OCI-LY7 (cell line): ENCODE measurements at regions not wholly inside any gene's neighbourhood (a gene's known extent, or its start where the extent isn't known, plus 50 kb on each side); places are given as distances from the start of the nearest gene placed in this dataset.

ENCODE experiments used
- BruUV-seq: library from RNA; stranded (reverse); fragments of 400-500 nt; replicated peaks from 2 replicates; lab custom pipeline; 2021; lab: Mats Ljungman, UMichigan
- CTCF ChIA-PET: fragments of 300-600 bp; sonication (Branson Sonifier 250); formaldehyde crosslinking; loops from one replicate; lab custom pipeline; 2022; ENCODE audit warnings: antibody characterized with exemption; ENCODE audit not compliant: unreplicated experiment; lab: Charles Lee
- POLR2A ChIA-PET: fragments of 300-600 bp; sonication (Branson Sonifier 250); formaldehyde crosslinking; loops from one replicate; lab custom pipeline; 2022; ENCODE audit warnings: antibody characterized with exemption; lab: Charles Lee
- DNase-seq: peaks from one replicate; pipeline ENCODE4 v3.0.0-alpha.2; 2015; ENCODE audit warnings: low spot score
- H2AFZ ChIP-seq: fragments of 200-600 bp; sonication (generic), shearing (Covaris generic); 2 replicates; pipeline ENCODE4 v1.6.1; 2014; ENCODE audit warnings: mild to moderate bottlenecking, antibody characterized with exemption, low read length, moderate library complexity
- H3K27ac ChIP-seq: fragments of 200-600 bp; sonication (generic); 2 replicates; pipeline ENCODE4 v1.5.1; 2014; ENCODE audit warnings: mixed run types, low read depth, mild to moderate bottlenecking, moderate library complexity, low read length, inconsistent platforms; ENCODE audit not compliant: poor library complexity, severe bottlenecking
- H3K36me3 ChIP-seq: fragments of 200-600 bp; sonication (generic); 2 replicates; pipeline ENCODE4 v1.6.1; 2014; ENCODE audit warnings: mild to moderate bottlenecking, antibody characterized with exemption, low read length, moderate library complexity, mixed read lengths; ENCODE audit not compliant: insufficient read depth
- H3K4me1 ChIP-seq: fragments of 200-600 bp; sonication (generic); 2 replicates; pipeline ENCODE4 v1.5.1; 2014; ENCODE audit warnings: mild to moderate bottlenecking, low read length; ENCODE audit not compliant: insufficient read depth, poor library complexity, severe bottlenecking
- H3K4me2 ChIP-seq: fragments of 200-600 bp; sonication (generic); 2 replicates; pipeline ENCODE4 v1.6.1; 2014; ENCODE audit warnings: mild to moderate bottlenecking, low read length
- H3K4me3 ChIP-seq: fragments of 200-600 bp; sonication (generic); 2 replicates; pipeline ENCODE4 v1.5.1; 2014; ENCODE audit warnings: mild to moderate bottlenecking, low read depth, low read length; ENCODE audit not compliant: poor library complexity, severe bottlenecking
- H3K79me2 ChIP-seq: fragments of 200-600 bp; sonication (generic); 2 replicates; pipeline ENCODE4 v1.6.1; 2016; ENCODE audit warnings: low read depth, mild to moderate bottlenecking, low read length, moderate library complexity, mixed read lengths; ENCODE audit not compliant: insufficient read depth
- H3K9me2 ChIP-seq: fragments of 200-600 bp; sonication (generic); 2 replicates; pipeline ENCODE4 v1.6.1; 2016; ENCODE audit warnings: mild to moderate bottlenecking, low read length, mixed read lengths; ENCODE audit not compliant: insufficient read depth
- H3K9me3 ChIP-seq: fragments of 200-600 bp; sonication (generic); 2 replicates; pipeline ENCODE4 v1.6.1; 2014; ENCODE audit warnings: mild to moderate bottlenecking, mixed run types, low read length, mixed read lengths
- H4K20me1 ChIP-seq: fragments of 200-600 bp; sonication (generic); 2 replicates; pipeline ENCODE4 v1.6.1; 2014; ENCODE audit warnings: mild to moderate bottlenecking, antibody characterized with exemption, low read length, moderate library complexity, mixed read lengths; ENCODE audit not compliant: insufficient read depth
- EZH2phosphoT487 ChIP-seq: fragments of 200-600 bp; sonication (generic); IDR thresholded peaks from 2 replicates; pipeline ENCODE4 v1.6.1; 2018; ENCODE audit warnings: low read depth, borderline replicate concordance, mild to moderate bottlenecking, mixed run types, antibody characterized with exemption, low read length, moderate library complexity, mixed read lengths
- intact Hi-C: fragments of 100-400 bp; cut with micrococcal nuclease; formaldehyde crosslinking; loops from one replicate; pipeline ENCODE4 v1.10.0; 2022; ENCODE audit not compliant: unreplicated experiment
- TF ChIP-seq, protein P1 (sequence below): fragments of 200-600 bp; sonication (generic); conservative IDR thresholded peaks from 2 replicates; pipeline ENCODE4 v1.5.1; 2014; ENCODE audit warnings: mild to moderate bottlenecking, antibody characterized with exemption, low read length, moderate library complexity, mixed read lengths

DNA sequence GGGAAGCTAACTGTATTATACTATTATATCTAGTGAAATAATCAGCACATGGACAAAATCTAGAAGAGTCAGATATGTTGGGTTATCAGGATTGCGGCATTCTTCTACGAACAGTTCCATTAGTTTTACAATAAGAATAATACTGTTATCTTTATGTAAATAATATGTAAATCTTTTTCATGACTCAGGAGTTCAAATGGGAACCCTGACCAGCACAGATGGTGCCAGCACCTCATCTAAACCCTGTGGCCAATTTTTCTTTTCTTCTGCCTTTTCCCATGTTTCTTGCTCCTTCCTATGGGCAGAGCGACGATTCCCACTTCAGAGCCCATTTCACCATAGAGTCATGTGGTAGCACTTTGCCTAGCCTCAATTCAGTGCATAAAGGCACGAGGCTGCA lies 68.4 kb upstream of the CYP2D6 start:
- Histone ChIP-seq H2AFZ (no peak overlapping the region), H3K27ac (no peak overlapping the region), H3K9me2 (no peaks in the 10 kb centered on the region), H4K20me1 (peaks cover 12% of the 10 kb centered on the region; the same call in 1 of the 2 replicates), H3K4me2 (no peak overlapping the region), H3K4me3 (no peak overlapping the region), H3K9me3 (peaks cover 7% of the 10 kb centered on the region; the same call in 1 of the 2 replicates), H3K4me1 (peaks cover 9% of the 10 kb centered on the region), H3K36me3 (peaks cover 40% of the 10 kb centered on the region), H3K79me2 (peaks cover 94% of the 10 kb centered on the region)
- TF ChIP-seq EZH2phosphoT487 = no peak
- TF ChIP-seq, protein P1, sequence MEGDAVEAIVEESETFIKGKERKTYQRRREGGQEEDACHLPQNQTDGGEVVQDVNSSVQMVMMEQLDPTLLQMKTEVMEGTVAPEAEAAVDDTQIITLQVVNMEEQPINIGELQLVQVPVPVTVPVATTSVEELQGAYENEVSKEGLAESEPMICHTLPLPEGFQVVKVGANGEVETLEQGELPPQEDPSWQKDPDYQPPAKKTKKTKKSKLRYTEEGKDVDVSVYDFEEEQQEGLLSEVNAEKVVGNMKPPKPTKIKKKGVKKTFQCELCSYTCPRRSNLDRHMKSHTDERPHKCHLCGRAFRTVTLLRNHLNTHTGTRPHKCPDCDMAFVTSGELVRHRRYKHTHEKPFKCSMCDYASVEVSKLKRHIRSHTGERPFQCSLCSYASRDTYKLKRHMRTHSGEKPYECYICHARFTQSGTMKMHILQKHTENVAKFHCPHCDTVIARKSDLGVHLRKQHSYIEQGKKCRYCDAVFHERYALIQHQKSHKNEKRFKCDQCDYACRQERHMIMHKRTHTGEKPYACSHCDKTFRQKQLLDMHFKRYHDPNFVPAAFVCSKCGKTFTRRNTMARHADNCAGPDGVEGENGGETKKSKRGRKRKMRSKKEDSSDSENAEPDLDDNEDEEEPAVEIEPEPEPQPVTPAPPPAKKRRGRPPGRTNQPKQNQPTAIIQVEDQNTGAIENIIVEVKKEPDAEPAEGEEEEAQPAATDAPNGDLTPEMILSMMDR = no peak
- CTCF ChIA-PET = no interaction called here
- POLR2A ChIA-PET = no interaction called here
- DNase-seq = no peak
- intact Hi-C loops = no loop called here
- no TSS peak for BruUV-seq

DNA sequence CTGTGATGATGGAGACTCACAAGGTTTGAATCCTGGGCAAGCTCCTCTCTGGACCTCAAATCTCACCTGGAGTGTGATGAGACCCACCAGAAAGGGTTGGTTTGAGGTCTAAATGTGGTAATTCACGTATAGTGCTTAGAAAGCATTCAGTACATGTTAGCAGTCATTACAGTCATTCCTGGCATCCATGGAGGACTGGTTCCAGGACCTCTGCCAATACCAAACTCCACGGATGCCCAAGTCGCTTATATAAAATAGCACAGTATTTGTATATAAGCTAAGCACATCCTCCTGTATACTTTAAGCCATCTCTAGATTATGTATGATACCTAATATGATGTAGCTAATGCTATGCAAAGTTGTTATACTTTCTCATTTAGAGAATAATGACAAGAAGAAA lies 67.6 kb upstream of the CYP2D6 start:
- Histone ChIP-seq H3K4me2 (no peak overlapping the region), H3K4me3 (no peak overlapping the region), H3K27ac (no peak overlapping the region), H2AFZ (no peak overlapping the region), H4K20me1 (peaks cover 12% of the 10 kb centered on the region; the same call in 1 of the 2 replicates), H3K36me3 (peaks cover 33% of the 10 kb centered on the region), H3K9me2 (no peaks in the 10 kb centered on the region), H3K4me1 (peaks cover 9% of the 10 kb centered on the region), H3K9me3 (peaks cover 7% of the 10 kb centered on the region; the same call in 1 of the 2 replicates), H3K79me2 (peaks cover 92% of the 10 kb centered on the region)
- CTCF ChIA-PET = no interaction called here
- TF ChIP-seq EZH2phosphoT487 = no peak
- TF ChIP-seq, protein P1 = no peak
- BruUV-seq = no TSS peak
- intact Hi-C loops = no loop called here
- POLR2A ChIA-PET = no interaction called here
- DNase-seq = no peak

DNA sequence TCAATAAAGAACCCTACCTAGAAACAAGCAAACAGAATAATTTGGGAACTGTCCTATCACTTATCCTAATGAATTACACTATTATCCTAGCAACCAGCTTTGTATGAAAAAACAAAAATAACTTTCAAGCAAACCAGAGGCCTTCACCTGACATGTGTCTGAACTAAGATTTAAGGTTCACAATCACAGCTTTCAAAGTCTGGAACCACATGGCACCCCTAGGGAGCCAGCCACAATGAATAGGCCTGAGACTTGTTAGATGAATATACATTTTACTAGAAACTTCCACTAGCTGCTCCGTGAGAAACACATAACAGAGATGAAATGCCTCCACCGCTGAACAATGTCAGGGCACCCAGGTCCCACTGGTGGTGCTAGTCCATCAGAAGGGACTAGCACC lies 65.8 kb upstream of the CYP2D6 start:
- Histone ChIP-seq H3K4me3 (no peak overlapping the region), H4K20me1 (peaks cover 15% of the 10 kb centered on the region; the same call in 1 of the 2 replicates), H2AFZ (no peak overlapping the region), H3K79me2 (peaks cover 89% of the 10 kb centered on the region), H3K9me3 (peaks cover 7% of the 10 kb centered on the region; the same call in 1 of the 2 replicates), H3K4me1 (peaks cover 9% of the 10 kb centered on the region), H3K4me2 (no peak overlapping the region), H3K9me2 (no peaks in the 10 kb centered on the region), H3K36me3 (peaks cover 16% of the 10 kb centered on the region), H3K27ac (no peak overlapping the region)
- no TSS peak for BruUV-seq
- POLR2A ChIA-PET = interaction anchor here (0.5 kb wide), 1 partner anchor 51 kb away, joined by 5 read pairs; no protein-coding TSS in a partner anchor
- no peak for TF ChIP-seq EZH2phosphoT487
- TF ChIP-seq, protein P1 = no peak
- CTCF ChIA-PET = no interaction called here
- no peak for DNase-seq
- intact Hi-C loops = no loop called here
